ENCODE measurements at regions not wholly inside any gene's neighbourhood (a gene's known extent, or its start where the extent isn't known, plus 50 kb on each side); places are given as distances from the start of the nearest gene placed in this dataset.

DNA sequence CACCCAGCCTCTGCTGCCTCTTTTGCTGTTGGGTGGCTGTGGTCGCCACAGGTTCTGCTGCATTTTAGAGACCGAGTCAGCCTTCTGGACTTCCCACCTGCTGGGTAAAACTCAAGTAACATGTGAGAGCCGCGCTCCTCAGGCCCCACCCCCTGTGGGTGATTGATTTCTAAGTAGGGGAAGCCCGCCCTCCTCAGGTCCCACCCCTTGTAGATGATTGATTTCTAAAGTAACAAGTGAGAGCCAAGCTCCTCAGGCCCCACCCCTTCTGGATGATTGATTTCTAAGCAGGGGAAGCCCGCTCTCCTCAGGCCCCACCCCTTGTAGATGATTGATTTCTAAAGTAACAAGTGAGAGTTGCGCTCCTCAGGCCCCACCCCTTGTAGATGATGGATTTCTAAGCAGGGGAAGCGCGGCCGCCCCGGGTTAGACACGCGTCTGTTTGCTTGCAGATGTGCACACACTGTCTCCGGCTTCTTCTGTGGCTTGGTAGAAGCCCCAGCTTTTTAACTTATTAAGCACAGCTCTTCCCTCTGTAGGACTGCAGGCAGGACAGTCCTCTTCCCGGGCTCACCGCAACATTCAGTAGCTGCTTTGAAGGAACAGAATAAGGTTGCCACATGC lies 83.4 kb downstream of the FAM43A start:
- peak; percentile 89 for DNase-seq

DNA sequence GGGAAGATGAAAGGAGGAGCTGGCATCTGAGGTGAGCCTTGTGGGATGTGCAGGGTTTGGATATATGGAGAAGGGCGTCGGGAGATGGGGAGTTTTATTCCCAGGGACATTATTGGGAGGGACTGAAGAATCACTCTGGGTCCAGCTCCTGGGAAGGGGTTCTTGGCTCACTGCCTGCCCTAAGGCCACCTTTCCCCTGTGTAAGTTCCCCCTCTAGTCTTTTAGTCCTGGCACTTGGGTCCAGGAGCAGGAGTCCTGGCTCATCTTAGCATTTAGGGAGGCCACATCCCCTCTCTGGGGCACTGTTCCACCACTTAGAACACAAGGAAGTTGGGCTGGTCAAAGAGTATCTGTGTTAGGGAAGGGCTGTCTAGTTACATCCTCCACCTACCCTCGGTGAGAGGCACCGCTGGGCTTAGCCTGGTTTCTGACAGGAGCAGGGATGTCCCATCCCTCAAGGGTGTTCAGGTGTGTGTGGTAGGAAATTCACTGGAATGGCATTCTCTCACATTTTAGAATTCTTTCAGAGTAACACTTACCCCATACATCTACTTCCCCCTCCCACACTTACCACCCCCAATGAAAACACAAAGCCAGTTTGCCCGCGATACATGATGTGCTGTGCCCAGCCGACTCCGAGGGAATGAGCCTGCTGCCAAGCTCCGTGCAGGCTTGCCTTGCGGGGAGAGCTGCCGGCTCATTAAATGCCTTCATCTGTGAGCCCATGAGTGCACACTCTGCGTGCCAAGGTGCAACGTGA lies 86.7 kb downstream of the FAM43A start:
- DNase-seq: no peak

DNA sequence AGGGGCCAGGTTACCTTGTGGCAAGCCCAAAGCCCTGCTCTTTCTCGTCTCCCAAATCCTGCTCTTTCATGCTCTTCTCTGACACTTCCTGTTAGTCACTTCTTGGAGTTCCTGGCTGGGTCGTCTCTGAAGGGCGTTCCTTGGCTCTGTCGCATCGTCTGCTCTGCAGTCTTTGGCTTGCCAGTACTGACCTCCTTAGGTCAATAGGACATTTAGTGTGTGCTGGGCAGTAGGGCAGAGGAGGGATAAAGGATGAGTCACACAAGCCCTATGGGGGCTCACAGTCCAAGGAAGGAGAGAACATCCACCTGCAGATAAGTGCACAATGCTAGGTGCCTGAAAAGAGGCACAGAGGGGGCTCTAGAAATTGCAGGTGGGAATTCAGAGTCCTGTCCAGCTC lies 87.5 kb downstream of the FAM43A start:
- no peak for DNase-seq

DNA sequence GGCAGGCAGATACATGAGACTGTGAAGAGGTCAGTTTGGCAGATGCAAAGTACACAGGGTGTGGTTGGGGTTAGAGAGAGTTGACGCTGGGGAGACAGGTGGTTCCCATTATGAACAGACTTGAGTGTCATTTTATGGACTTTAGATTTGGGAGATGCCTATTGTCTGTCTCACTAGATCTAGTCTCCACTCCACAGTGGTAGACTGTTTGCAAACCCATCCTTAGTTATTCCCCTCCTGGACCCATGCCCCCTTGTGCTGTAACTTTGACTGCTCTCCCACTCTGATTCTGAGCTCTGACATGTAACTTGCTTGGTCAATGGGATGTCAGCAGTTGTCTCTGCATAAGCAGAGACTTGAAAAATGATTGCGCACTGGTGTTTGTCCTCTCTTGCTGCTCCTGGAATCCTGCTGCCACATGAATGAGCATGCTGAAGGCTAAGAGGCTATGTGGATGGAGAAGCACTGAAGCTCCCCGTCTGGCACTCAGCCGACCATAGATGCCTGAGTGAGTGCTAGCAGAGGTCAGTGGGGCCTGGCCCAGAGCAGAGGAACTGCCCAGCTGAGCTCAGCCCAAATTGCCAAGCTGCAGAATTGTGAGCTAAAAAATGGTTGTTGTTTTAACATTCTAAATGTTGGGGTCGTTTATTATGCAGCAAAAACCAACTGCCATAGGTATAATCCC lies 88.2 kb downstream of the FAM43A start:
- no peak for DNase-seq

DNA sequence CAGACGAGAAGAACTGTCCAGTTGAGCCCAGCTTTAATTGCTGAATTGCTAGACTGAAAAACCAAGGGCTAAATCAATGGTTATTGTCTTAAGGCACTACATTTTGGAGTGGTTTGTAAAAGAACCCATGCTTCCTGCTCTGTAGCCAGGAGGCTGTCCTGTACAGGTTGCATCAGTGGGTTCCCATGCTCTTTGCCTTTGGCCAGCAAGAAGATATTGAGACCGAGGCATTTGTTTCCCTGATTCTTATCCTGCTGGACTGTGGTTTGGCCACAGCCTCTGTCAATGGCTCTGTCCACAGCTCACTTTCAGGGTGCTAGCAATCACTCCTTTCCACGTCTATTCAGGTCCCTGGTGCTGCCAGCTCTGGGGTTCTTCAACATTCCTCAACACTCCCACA lies 89.6 kb downstream of the FAM43A start:
- DNase-seq: no peak

DNA sequence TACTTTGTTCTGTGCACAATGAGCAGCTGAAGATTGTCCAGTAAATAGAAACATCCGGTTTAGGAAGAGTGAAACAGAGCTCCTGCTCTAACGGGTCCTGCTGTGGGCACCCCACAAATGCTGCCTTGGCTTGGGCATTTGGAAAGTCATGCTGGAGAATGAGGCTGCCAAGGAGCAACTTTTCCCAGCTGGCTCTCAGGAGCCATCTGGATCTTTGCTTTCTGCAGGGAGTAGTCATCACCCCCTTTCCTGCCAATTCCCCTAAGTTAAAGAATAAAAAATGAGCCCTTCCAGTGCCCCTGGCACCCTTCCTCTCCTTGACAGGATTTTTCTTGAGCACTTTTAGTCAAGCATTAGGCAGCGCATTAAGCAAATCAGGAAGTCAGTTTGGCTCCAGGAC lies 90.0 kb downstream of the FAM43A start:
- DNase-seq: peak; percentile 72

DNA sequence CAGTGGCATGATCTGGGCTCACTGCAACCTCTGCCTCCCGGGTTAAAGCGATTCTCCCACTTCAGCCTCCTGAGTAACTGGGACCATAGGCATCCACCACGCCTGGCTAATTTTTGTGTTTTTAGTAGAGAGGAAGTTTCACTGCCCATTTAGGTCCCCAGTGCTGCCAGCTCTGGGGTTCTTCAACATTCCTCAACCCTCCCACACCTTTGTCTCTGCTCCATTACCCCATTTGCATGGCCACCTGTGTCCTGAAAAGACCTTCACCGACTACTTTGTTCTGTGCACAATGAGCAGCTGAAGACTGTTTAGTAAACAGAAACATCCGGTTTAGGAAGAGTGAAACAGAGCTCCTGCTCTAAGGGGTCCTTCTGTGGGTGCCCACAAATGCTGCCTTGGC lies 92.0 kb downstream of the FAM43A start:
- DNase-seq: no peak

DNA sequence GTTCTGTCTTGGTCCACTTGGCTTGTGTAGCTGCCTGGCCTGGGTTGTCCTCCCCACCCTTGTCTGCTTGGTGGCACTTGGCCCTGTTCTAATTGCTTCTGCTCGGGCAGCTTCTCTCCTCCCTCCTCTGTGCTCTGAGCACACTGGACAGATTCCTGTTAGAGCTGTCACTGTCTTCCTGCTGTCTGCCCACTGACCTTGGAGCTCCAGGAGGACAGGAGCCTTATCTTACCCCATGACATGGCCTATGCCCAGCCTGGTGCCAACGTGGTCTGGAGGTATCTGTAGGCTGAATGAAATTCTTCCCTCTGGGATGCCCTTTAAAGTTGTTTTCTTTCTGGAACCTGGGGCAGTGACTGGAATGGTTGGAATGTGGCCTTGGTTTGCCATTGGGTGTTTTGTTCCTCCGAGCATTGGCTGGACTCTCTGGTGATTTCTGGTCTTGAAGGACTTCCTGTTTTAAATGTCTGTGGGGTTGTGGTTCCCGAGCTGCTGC lies 94.1 kb downstream of the FAM43A start:
- no peak for DNase-seq

DNA sequence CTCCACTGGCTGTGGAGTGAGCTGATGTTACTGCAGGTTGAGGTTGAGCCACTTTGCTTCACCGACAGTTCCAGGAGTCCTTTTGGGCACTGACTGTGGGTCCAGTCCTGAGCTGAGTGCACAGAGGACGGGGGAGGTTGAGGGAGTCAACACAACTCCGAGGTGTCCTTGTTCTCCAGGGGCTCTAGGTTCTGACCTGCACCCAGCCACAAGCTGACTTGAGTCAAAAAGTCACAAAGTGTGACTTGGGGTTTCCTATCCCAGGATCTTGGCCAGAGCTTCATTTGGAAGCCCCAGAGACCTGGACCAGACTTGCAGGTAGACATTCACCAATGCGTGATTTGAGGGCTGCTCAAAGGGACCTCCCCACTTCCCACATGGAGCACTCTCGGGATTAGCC lies 95.0 kb downstream of the FAM43A start:
- DNase-seq: no peak

DNA sequence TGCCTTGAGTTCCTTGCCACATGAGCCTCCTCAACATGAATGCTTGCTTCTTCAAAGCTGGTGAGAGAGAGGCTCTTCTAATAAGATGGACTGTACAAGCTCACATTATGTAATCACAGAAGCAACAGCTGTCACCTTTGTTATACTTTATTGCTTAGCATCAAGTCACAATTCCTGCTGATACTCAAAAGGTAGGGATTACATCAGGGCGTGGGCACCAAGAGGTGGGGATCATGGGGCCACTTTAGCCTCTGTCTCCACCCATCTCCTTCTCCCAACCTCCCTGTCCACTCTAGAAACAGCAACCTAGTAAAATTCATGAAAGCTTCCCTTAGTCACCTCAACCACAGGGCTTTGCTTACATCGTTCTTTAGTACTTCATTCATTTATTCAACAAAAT lies 95.9 kb downstream of the FAM43A start:
- no peak for DNase-seq

DNA sequence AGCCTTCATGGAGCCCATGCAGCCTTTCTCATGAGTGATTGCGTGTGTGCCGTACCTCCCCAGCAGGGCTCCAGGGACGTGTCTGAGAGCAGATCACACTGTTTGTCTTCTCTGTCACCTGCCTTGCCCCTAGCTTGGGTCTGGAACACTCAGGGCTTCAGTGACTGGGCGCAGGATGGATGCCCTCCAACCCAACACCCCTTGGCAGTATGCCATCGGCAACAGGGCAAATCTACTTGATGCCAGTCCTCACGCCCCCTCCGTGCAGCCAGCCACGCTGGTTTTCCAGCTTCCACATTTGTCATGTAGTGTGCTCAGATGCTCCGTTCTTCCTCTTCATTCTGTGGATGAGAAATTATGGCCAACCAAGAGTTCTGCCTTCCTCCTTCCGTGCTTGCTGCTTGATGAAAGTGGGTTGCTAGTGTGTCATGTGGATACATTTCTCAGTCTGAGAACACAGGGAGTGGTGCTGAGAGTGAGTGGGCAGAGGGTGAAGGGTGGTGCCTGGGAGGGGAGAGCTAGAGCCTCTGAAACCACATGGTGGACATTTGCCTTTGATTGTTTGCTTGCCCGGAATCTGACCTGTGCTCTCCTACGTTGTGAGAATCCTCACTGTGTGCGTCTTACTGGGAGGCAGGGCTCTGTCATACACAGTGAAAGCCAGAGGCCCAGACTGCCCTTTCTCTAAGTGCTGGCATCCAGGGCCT lies 97.2 kb downstream of the FAM43A start:
- no peak for DNase-seq

DNA sequence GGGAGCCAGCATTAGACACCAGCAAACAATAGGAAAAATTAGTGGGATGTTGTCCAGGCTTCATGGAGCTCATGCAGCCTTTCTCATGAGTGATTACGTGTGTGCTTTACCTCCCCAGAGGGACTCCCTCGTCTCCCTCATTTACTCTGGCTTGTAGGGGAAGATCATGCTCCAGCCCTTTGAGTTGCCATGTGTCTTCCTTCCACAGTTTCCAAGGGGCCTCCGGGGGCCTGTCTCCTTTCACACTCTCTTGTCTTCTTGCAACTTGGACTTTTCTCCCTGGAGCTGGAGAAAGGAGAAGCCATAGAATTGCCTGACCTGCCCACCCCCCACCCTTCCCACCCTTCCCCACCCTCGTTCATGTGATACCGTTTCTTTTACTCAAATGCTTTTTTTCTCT lies 98.7 kb downstream of the FAM43A start:
- DNase-seq: no peak

DNA sequence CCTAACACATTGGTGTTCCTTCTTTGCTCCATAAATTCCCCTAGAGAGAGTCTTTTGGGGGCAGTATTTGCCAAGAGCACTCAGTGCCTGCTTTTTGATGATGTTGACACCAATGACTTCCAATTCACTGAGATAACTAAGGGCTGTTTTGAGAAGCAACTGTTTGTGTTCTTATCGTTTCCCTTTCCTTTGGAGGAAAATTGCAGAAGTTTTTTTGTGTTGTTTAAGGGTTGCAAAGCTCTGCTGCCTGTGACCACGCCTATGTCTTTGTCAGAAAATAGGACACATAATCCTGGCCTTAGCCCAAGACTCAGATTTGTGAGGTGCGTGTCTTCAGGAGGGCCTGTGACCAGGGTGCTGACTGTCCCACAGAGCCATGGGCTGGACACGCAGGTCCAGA lies 99.6 kb downstream of the FAM43A start:
- no peak for DNase-seq

DNA sequence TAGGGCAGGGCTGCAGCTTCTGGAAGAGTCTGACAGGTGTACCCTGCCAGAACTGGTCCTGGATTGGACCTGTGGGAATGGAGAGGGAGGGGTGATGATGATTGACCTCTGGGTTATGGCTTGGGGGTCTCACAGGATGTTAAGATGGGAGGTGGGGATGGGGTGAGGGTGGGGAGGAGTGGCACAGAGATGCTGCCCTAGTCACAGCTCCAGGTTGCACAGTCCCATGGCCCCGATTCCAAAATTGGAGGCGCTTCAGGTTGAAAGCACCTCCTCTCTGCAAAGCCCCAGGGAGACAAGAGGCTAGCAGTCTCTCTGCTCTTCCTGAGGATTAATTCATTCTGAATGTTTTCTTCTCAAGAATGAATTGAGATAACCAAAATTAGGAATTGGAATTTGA lies 101.4 kb downstream of the FAM43A start:
- no peak for DNase-seq

DNA sequence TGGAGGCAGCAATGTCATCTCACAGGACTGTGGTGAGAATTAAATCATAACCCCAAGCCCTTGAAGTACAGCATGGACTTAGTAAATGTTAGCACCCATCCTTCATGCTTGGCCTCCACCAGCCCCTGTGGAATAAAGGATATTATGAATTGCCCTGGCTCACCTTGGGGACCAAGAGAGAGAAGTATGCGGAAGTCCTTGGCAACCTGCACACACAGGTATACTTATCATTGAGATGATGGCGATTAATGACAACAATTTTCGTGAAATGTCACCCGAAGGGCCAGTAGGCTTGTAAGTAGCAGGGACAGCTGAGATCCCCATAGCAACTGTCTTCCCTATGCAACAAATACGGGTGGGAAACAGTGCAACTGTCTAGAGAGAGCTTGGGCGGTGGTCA lies 102.0 kb downstream of the FAM43A start:
- no peak for DNase-seq

DNA sequence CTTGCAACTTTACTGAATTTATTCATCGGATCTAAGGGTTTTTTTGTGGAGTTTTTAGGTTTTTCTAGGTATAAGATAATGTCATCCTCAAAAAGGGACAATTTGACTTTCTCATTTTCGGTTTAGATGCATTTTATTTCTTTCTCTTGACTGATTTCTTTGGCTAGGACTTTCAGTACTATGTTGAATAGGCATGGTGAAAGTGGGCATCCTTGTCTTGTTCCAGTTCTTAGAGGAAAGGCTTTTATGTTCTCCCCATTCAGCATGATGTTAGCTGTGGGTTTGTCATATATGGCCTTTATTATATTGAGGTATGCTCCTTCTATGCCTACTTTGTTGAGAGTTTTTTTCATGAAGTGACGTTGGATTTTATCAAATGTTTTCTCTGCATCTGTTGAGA lies 106.7 kb downstream of the FAM43A start:
- no peak for DNase-seq

DNA sequence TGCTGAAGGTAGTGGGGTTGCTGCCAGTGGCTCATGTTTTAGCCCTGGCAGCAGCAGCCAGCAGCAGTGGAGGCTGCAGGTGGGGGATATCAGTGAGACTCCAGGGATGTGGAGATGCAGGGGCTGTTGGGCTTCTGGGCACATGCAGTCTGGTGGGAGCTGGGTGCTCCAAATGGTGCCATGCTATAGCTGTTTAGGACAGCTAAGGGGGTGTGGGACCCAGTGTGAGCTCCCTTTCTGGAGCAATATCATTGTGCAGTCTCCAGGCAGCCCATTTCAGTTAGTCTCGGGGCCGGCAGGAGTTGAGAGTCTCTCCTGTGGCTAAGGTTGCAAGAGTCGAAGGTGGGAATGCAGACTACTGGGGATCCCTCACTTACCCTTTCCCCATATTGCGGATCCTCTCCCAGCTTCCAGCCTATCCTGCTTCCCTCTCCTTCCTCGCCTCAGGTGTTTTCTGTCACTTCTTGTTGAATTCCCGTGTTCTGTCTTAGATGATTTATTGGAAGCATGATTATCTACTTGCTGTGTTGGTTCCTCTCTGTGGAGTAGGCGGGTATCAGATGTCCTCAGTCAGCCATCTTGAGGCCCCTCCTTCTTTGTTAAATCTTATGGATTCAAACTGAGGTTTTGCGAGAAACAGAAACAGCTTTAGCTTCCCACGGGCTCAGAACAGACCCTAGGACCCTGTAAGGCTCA lies 112.0 kb downstream of the FAM43A start:
- no peak for DNase-seq

DNA sequence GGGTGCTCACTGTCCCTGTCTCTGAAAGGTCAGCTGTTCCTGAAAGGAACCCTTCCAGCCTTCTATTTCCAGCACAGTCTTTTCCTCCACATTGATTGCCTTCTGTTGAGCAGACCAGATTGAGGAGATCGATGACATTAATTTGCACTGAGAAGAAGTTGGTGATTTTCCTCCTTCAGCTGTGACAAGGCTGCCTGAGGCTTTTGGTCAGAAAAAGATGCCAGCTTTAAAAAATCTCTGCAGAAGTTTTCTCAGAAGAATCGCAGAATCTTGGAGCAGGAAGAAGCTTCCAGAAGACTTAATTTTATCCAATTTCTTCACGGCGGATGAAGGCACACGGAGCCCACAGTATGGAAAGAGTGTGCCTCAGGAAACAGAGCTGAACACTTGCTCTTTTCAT lies 112.8 kb downstream of the FAM43A start:
- DNase-seq: no peak

DNA sequence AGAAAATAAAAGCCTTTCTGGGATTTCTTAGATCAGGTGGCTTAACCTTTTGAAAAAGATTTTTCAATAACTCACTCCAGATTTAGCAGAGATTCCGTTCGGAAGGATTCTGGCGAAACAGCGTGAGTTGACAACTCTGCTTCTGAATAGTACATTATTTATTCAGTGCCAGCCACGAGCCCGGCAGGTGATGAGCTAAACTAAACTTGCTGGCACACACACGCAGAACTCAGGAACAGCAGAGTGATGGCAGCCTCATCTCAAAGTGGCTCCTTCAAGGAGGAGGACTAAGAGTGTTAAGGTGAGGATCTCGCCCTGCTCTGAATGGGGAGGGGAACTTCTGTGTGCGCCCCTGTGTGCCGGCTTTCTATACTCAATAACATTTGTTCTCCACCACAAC lies 114.3 kb downstream of the FAM43A start:
- DNase-seq: no peak

DNA sequence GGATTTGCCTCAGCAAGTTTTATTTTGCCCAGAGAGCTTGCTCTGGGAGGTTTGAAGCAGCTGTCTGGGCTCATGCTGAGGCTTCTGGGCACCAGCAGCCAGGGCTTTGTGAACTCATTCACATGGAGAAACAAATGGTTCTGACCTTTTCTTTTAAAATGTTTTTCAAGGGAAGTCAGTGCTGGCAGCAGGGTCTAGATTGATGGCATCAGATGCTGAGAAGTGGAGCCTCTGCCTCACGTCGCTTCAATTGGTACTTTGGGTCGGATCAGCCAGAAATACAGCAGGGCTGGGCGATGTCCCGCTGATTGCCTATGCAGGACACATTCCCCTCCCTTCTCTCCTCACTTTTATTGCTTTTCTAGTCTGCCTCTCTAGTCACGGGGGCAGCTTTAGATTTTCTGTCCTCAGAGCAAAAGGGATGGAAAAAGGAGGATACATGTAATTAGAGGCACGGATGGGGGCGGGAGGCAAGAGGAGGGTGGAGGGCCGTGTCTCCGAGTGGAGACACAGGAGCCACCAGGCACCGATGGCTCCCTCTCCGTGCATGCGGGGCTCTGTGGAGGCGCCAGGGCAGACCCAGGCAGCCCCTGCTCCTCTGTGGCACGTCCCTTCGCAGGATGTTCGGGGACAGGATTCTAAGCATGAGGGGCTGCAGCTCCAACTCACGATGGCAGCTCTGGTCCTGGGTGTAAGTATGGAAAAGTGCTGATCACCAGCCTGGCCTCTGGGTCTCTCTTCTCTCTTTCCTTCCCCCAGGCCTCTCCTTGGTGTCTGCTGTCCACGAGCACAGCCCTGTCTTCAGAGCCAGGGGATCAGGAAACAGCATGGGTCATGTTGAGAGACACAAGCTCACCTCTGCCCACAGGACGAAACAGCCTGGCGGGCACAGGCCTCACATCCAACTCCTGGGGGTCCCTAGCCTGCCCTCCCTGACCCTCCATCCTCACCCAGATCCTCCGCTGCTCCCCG lies 116.1 kb downstream of the FAM43A start:
- peak; percentile 14 for DNase-seq

DNA sequence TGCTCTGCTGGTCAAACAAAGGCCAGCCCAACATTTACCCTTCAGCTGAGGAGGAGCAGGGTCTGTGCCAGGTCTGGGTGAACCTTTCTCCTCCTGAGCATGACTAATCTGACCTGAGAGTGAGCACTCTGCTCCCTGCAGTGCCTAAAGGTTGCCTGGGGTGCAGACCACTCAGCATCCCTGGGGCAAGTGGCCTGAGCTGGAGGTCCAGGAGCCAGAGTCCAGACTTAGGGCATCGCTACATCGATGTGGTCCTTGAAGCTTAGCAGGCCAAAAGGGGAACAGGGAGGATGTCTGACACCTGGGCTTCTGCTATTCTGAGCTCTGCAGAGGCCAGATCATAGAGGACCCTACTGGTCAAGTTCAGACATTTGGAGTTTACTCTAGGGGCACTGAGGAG lies 119.1 kb downstream of the FAM43A start:
- no peak for DNase-seq

DNA sequence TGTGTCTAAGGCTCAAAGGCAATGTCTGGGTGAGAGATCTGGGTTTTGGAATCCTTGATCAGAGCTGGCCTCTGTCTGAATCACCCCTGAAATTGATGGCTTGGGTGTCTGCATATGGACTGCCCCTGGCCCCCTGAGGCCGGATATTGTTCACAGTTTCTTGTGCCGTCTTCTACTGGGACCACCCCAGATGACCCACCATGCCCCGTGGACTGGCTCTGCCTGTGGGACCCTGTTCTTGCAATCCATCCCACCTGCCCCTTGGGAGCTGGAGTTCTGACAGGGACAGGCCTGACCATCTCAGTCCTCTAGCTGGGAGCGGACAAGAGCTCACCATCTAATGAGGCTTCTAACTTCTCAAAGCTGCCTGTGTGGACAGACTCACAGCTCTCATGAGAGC lies 119.9 kb downstream of the FAM43A start:
- no peak for DNase-seq

All from NCI-H446 treated with DMSO at 0.1 percent for 48 hours (cell line).